ENCODE measurements at regions not wholly inside any gene's neighbourhood (a gene's known extent, or its start where the extent isn't known, plus 50 kb on each side); places are given as distances from the start of the nearest gene placed in this dataset.
A peak's percentile ranks its signal among the peaks of the same experiment; 100 is the strongest.

GRCh38 chr1:30274173-30274970 lies 449.0 kb downstream of the MATN1 start:
- H3K27ac Mint-ChIP-seq: no peak overlapping the region
- no peaks in the 10 kb centered on the region for H3K4me1 Mint-ChIP-seq
- no peaks in the 10 kb centered on the region for H3K36me3 Mint-ChIP-seq
- DNase-seq (peak; percentile 29), ATAC-seq (no peak)
- peaks cover 2% of the 10 kb centered on the region for H3K27me3 Mint-ChIP-seq
- no peak overlapping the region for H3K4me3 Mint-ChIP-seq
- CTCF ChIA-PET: no interaction called here
- no peaks in the 10 kb centered on the region for H3K9me3 Mint-ChIP-seq (ENCODE audit: low read depth)

- ATAC-seq (no peak), DNase-seq (peak; percentile 4)
- no peaks in the 10 kb centered on the region for H3K36me3 Mint-ChIP-seq
- H3K27ac Mint-ChIP-seq: no peak overlapping the region
- CTCF ChIA-PET: no interaction called here
- H3K9me3 Mint-ChIP-seq (ENCODE audit: low read depth): no peaks in the 10 kb centered on the region
- H3K27me3 Mint-ChIP-seq: peaks cover 2% of the 10 kb centered on the region
- no peaks in the 10 kb centered on the region for H3K4me1 Mint-ChIP-seq
- no peak overlapping the region for H3K4me3 Mint-ChIP-seq
Measured at GRCh38 chr1:30273456-30273855, 449.9 kb downstream of the MATN1 start.

- CTCF ChIA-PET: no interaction called here
- no peaks in the 10 kb centered on the region for H3K36me3 Mint-ChIP-seq
- H3K27me3 Mint-ChIP-seq: peaks cover 4% of the 10 kb centered on the region
- ATAC-seq (no peak), DNase-seq (no peak)
- no peaks in the 10 kb centered on the region for H3K4me1 Mint-ChIP-seq
- no peak overlapping the region for H3K4me3 Mint-ChIP-seq
- no peaks in the 10 kb centered on the region for H3K9me3 Mint-ChIP-seq (ENCODE audit: low read depth)
- H3K27ac Mint-ChIP-seq: no peak overlapping the region
Measured at GRCh38 chr1:30273021-30273325, 450.4 kb downstream of the MATN1 start.

- Mint-ChIP-seq H3K4me1 (no peaks in the 10 kb centered on the region), H3K4me3 (no peak overlapping the region), H3K36me3 (no peaks in the 10 kb centered on the region), H3K27me3 (peaks cover 4% of the 10 kb centered on the region), H3K27ac (no peak overlapping the region), H3K9me3 (ENCODE audit: low read depth) (no peaks in the 10 kb centered on the region)
- ATAC-seq (no peak), DNase-seq (no peak)
- CTCF ChIA-PET: no interaction called here
Measured at GRCh38 chr1:30272277-30273020, 450.9 kb downstream of the MATN1 start.

GRCh38 chr1:30271401-30272276 lies 451.7 kb downstream of the MATN1 start:
- no peak for DNase-seq
- H3K9me3 Mint-ChIP-seq (ENCODE audit: low read depth): no peaks in the 10 kb centered on the region
- peaks cover 4% of the 10 kb centered on the region for H3K27me3 Mint-ChIP-seq
- H3K4me1 Mint-ChIP-seq: no peaks in the 10 kb centered on the region
- H3K27ac Mint-ChIP-seq: no peak overlapping the region
- no peaks in the 10 kb centered on the region for H3K36me3 Mint-ChIP-seq
- ATAC-seq: no peak
- no peak overlapping the region for H3K4me3 Mint-ChIP-seq
- CTCF ChIA-PET: no interaction called here

GRCh38 chr1:30270461-30270860 lies 452.9 kb downstream of the MATN1 start:
- Mint-ChIP-seq H3K27me3 (peaks cover 7% of the 10 kb centered on the region), H3K9me3 (ENCODE audit: low read depth) (no peaks in the 10 kb centered on the region), H3K36me3 (no peaks in the 10 kb centered on the region), H3K4me1 (no peaks in the 10 kb centered on the region), H3K27ac (no peak overlapping the region), H3K4me3 (no peak overlapping the region)
- DNase-seq: no peak
- CTCF ChIA-PET: no interaction called here
- ATAC-seq: no peak

- no peak for ATAC-seq
- no peak overlapping the region for H3K27ac Mint-ChIP-seq
- DNase-seq: no peak
- CTCF ChIA-PET: no interaction called here
- no peaks in the 10 kb centered on the region for H3K36me3 Mint-ChIP-seq
- peaks cover 7% of the 10 kb centered on the region for H3K27me3 Mint-ChIP-seq
- no peaks in the 10 kb centered on the region for H3K9me3 Mint-ChIP-seq (ENCODE audit: low read depth)
- no peak overlapping the region for H3K4me3 Mint-ChIP-seq
- H3K4me1 Mint-ChIP-seq: no peaks in the 10 kb centered on the region
Measured at GRCh38 chr1:30268923-30269666, 454.3 kb downstream of the MATN1 start.

GRCh38 chr1:30267856-30268255 lies 455.5 kb downstream of the MATN1 start:
- Mint-ChIP-seq H3K27ac (no peak overlapping the region), H3K4me1 (no peaks in the 10 kb centered on the region), H3K4me3 (no peak overlapping the region), H3K36me3 (no peaks in the 10 kb centered on the region), H3K9me3 (ENCODE audit: low read depth) (no peaks in the 10 kb centered on the region), H3K27me3 (peaks cover 7% of the 10 kb centered on the region)
- ATAC-seq: no peak
- CTCF ChIA-PET: no interaction called here
- no peak for DNase-seq

- Mint-ChIP-seq H3K27me3 (peaks cover 7% of the 10 kb centered on the region), H3K36me3 (no peaks in the 10 kb centered on the region), H3K27ac (no peak overlapping the region), H3K4me1 (no peaks in the 10 kb centered on the region), H3K9me3 (ENCODE audit: low read depth) (no peaks in the 10 kb centered on the region), H3K4me3 (no peak overlapping the region)
- ATAC-seq: no peak
- CTCF ChIA-PET: no interaction called here
- DNase-seq: no peak
Measured at GRCh38 chr1:30267046-30267445, 456.3 kb downstream of the MATN1 start.

- DNase-seq: no peak
- Mint-ChIP-seq H3K36me3 (no peaks in the 10 kb centered on the region), H3K4me3 (no peak overlapping the region), H3K27me3 (peaks cover 7% of the 10 kb centered on the region), H3K27ac (no peak overlapping the region), H3K4me1 (no peaks in the 10 kb centered on the region), H3K9me3 (ENCODE audit: low read depth) (no peaks in the 10 kb centered on the region)
- ATAC-seq: no peak
- CTCF ChIA-PET: no interaction called here
Measured at GRCh38 chr1:30265127-30266070, 458.0 kb downstream of the MATN1 start.

- Mint-ChIP-seq H3K27ac (no peak overlapping the region), H3K36me3 (no peaks in the 10 kb centered on the region), H3K4me3 (no peak overlapping the region), H3K27me3 (peaks cover 9% of the 10 kb centered on the region), H3K9me3 (ENCODE audit: low read depth) (no peaks in the 10 kb centered on the region), H3K4me1 (no peaks in the 10 kb centered on the region)
- ATAC-seq: no peak
- CTCF ChIA-PET: no interaction called here
- DNase-seq: no peak
Measured at GRCh38 chr1:30264672-30265025, 458.7 kb downstream of the MATN1 start.

GRCh38 chr1:30263888-30264671 lies 459.3 kb downstream of the MATN1 start:
- CTCF ChIA-PET: no interaction called here
- H3K36me3 Mint-ChIP-seq: no peaks in the 10 kb centered on the region
- H3K27ac Mint-ChIP-seq: no peak overlapping the region
- DNase-seq (no peak), ATAC-seq (no peak)
- H3K4me3 Mint-ChIP-seq: no peak overlapping the region
- no peaks in the 10 kb centered on the region for H3K9me3 Mint-ChIP-seq (ENCODE audit: low read depth)
- H3K4me1 Mint-ChIP-seq: no peaks in the 10 kb centered on the region
- peaks cover 13% of the 10 kb centered on the region for H3K27me3 Mint-ChIP-seq

All from activated CD8-positive, alpha-beta memory T cell treated with anti-CD3 and anti-CD28 coated beads, Interleukin-2, amount 10 ng/mL, durations not matched to agents 7 days and 5 days (primary cell).